HG03575 (cell line): ENCODE measurements at regions not wholly inside any gene's neighbourhood (a gene's known extent, or its start where the extent isn't known, plus 50 kb on each side); places are given as distances from the start of the nearest gene placed in this dataset.

ENCODE experiments used
- ATAC-seq: cut with Tn5 transposase; IDR thresholded peaks from one replicate; pipeline ENCODE4 v1.9.1; 2021; ENCODE audit not compliant: unreplicated experiment, insufficient number of reproducible peaks, low FRiP score; ENCODE audit errors: extremely low read depth

DNA sequence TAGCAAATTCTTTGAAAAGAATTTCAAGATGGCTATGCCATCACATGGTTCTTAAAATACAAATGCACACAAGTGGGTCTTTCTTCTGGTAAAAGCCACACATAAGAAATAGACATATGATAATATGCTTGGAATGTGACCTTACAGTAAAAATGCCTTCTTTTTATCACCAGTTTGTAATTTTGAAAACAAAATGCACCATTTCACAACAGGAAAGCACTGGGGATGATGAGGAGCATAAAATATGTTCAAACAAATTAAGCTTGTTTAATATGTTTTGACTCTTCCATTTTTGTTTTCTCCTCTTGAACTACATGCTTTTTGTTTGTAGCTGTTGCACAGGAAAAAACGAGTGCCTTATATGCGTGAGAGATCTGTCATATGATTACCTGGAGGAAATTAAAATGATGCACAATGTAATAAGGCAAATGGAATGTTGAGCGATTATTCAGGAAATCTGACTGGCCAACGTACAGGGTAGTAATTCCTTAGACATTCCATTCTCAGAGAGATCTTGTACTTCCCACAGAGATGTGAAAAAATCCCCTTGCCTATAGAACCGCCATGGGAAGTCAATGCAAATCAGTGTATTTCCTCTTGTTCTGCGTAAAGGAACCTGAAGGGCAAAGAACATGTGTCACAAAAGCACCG lies 911.6 kb downstream of the TFAP2A start:
- ATAC-seq, result no peak

DNA sequence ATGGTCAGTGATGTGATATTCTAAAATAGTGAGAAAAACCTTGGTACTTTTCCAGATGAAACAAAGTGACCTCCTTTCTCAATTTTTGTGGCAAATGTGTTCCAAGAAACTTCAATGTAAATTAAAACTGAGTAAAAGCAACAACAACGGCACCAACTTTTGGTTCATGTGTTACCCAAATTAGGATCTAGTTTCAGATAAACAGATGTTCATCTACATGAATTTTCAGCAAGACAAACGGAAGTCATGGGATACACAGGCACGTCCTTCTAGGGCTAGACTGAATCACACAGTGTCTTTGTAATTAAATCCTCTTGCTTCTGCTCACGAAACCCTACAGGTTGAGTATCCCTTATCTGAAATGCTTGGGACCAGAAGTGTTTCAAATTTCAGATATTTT lies 915.2 kb downstream of the TFAP2A start:
- no peak for ATAC-seq

DNA sequence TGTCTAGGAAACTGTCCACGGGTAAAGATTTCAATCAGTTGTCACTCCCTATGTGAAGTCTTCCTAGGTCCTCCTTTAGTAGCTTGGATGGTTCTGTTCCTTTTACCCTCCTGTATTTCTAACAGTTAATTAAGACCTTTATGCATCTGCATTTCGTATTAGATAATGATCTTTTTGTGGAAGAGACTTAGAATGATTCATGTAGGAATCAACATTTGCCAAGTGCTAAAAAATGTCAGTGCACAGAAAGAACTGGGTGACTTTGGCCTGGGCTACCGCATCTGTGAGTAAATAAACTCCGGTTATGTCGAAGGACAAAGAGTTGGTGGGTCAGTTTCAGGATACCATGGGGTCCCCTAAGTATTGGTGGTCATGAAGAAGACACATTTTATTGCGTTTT lies 918.0 kb downstream of the TFAP2A start:
- no peak for ATAC-seq

DNA sequence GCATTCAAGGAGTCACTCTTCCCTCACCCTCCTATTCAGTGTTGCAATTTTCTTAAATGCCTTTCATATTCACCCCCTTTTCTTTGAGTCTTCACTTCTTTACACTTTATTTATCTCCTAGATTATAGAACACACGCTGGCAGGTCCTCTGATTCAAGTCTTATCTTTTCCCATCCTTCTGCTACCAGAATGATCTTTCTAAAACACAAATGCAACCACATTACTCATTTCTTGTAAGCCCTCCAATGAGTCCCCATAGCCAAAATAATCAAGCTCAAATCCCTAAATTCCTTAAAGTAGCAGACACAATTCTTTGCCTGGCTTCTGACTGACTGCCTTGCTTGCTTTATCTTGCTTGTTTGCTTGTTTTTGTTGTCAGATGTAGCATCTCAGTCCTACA lies 920.0 kb downstream of the TFAP2A start:
- no peak for ATAC-seq

DNA sequence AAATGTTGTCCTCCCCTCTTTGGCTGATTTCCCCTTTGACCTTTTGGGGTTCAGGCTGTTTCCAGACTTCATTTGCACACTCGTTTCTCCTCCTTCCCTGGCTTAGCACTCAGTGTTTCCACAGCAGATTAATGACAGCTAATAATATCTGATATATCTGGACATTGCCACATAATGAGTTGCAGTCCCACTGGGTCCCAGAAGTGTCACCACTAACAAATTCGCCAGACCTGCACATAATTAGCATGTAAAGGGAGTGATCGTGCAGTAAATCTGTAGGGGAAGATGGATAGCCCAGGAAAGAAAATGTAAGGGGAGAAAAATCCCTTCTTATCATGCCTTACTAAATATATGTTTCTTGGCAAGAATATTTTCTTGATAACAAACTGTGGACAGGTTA lies 922.1 kb downstream of the TFAP2A start:
- no peak for ATAC-seq

DNA sequence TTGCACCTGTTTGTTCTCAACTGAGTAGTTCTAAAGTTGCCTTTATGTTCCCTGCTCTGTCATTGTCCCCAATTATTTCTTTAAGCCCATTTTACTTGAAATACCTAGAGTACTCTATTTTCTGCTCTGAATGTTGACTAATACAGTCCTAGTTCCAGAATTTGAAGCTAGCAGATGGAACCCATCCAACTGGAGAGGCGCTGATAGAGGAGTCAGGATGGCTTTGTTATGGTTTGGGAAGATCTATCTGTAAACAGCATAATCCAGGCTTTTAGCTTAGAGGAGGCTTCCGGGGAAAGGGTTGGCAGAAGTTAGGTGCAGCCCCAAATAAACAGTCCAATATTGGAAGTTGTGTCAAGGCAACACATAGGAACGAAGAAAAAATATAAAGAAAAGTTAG lies 927.7 kb downstream of the TFAP2A start:
- no peak for ATAC-seq

DNA sequence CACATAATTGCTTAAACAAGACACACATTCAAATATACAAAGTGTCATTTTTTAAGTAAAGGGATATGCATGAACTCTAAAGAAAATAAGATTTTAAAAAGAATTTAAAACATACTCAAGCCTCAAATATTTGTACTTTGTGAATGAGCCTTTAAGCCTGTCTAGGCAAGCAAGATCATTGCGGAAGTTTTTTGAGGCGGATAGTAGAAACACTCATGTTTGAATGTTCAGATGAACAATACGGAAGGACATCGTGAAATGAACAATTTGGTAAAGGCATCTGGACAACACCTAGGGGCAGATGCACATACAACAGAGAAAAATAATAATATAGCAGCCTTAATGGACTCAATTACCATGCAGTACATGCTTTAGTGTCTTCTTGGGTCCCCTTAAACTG lies 928.9 kb downstream of the TFAP2A start:
- no peak for ATAC-seq

DNA sequence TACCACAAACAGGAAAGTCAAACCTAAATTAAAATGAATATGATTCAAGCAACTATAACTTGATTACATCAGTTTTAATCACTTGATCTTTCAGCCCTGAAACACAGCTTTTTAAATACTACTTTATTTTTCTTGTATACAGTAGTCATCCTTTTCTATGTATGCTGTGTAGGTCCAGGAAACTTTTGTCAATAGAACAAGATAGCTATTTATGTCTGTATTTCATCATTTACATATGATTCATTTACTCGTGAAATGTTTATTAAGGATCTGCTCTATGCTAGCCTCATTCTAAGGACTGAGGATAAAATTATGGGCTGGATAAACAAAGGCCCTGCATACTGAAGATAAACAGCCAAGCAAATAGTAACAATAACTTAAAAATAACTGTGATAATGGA lies 930.2 kb downstream of the TFAP2A start:
- no peak for ATAC-seq

DNA sequence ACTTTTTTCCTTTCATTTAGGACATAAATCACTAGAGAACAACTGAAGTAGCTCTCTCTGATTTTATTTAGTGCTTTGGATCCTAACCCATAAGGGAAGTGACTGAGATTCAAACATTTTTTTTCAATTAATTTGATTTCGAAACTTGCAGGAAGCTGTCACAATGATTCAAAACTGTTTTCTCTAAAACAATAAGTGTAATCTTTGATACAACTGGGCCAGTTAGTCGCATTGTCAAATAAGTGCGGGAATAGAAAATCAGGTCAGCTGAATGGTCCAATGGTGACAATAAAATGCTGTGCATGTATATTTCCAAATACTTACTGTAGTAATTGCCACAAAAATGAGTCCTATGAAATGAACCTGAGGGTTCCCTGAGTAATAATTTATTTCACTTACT lies 930.8 kb downstream of the TFAP2A start:
- ATAC-seq, result no peak

DNA sequence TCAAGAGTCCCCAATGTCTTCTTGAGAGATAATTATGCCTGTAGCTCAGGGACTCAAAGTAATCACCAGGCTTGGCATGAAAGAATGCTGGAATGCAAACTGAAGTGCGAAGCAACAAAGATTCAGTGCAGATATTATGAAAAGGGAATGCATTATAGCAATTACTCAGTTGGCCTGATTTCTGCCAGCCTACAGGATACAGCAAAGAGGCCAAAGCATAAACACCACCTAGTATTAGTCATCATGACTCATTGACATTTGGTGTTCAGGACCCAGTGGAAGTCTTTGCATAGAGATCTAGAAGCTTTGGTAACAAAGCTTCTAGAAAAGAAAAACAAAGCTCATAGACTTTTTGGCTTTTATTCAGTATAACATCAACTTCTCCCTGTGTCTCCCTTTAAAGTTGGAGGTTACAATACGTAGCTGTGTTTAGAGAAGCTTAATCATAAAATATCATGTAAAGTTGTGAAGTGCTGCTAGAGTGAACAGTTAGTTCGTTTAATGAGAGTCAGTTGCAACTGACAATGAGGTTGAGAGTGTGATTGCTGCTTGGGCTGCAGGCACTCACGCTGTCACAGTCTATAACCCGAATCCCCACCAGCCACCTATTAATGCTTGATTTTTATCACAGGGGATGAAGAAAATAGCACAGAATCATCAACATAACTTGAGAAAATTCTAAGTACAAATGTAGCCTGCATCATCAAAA lies 932.7 kb downstream of the TFAP2A start:
- ATAC-seq, result no peak

DNA sequence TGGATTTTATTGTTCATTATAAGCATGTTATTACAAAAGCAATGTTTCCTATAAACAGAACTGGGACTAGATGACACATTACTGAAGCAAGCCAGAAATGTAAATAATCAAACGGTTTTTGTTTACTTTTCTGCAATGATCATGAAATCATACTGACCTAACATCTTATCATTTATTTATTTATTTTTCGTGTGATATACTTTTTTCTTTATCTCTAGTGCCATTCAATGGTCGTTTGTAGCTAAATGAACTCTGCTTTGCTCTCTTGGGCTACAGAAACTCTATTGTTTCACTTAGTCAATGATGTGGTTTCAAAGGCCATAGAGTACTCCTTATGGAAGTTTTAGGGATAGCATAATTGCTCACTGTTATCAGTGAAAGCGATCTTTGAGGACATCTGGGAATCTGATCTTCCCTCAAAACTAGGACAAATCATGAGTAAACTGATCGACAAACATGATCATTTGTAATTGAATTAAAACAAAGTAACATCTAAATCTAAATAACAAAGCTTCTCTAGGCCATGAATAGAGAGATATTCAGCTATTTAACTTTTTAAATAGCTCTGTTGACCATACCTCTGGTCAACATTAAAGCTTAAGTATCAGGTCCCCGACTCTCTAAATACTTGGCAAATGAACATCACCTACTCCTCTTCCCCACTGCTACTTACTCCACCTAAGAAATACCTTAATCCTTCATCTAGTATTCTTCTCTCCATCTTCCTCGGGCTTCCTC lies 933.4 kb downstream of the TFAP2A start:
- no peak for ATAC-seq

DNA sequence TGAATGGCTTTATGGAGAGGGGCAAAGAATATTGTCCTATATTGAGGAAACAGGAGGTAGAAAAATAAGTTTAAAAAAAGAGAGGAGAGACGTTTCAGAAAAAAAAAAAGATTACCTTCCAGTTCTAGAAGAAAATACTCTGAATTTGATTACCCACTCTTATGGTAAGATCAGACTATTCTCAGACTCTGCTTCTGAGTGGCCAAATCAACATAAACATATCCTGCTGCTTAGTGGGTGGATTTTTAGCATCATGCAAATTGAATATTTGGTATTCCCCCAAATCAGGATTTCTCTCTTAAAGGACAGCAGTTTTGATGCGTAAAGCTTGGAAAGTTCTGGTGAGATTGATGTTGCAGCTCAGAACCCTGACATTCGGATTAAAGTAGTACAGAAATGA lies 946.6 kb downstream of the TFAP2A start:
- ATAC-seq, result no peak

DNA sequence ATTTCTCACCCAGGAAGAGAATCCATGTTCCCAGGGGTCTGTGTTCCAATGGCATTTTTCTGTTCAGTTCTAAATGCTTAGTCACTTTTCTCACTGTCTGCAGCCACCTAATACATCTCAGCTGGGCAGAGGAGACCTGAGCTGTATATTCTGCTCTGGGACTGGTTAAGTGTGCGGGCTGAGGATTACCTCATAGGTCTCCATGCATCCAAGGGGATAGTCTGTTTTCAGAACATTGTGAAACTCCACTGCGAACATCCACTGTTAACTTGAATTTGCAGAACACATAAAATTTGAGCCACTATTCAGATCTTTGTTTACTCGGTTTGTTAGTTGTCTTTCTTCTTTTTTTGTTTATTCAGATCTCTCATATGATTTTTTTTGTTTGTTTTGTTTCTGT lies 947.1 kb downstream of the TFAP2A start:
- no peak for ATAC-seq

DNA sequence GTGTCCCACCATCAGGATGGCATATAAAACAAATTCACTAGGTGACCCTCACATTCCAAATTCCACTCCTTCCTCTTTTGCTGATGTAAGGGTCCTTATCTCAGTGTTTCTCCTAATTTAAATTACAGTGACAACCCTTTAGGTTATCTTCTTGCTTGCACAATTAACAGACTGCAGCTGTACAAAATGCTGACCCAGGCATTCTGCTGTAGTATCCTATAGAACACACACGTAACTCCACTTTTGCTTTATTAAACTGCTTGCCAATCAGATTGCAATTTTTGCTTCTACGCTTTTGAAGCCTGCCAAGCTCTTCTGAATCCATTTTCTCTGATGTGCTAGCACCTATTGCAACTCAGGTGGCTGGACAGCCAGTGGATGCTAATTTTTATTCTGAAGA lies 950.3 kb downstream of the TFAP2A start:
- ATAC-seq, result no peak

DNA sequence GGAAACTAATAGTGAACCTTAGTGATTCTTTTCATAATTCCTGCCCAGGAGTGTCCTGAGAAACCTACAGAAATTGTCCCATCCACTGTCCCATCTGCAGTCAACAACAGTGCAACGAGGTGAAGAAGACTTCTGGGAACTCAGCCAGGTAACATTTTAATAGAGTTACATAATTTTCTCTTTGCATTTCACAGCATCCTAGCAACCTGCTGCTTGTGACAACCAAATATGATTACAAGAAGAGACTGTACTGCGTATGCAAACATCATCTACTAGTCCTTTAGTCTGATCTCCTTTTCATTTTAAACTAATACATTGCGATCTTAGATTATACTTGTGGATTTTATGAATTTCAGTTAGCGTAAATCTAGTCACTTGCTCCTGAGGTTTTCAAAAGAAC lies 951.6 kb downstream of the TFAP2A start:
- ATAC-seq, result no peak

DNA sequence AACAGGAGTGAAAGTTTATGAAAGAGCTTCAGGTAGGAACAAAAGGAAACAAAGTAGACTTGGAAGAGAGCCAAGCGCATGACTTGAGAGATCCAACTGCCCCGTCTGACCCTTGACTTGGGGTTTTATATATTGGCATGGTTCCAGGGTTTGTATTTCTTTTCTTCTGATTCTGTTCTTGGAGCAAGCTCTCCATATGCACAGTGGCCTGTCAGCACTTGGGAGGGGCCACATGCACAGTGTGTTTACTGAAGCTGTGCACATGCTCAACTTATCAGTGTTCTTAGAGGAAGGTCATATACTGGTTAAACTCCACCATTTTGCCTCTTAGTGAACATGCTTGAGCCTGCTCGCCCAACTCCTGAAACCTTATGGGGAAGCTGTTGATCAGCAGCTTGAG lies 953.7 kb downstream of the TFAP2A start:
- ATAC-seq, result no peak

DNA sequence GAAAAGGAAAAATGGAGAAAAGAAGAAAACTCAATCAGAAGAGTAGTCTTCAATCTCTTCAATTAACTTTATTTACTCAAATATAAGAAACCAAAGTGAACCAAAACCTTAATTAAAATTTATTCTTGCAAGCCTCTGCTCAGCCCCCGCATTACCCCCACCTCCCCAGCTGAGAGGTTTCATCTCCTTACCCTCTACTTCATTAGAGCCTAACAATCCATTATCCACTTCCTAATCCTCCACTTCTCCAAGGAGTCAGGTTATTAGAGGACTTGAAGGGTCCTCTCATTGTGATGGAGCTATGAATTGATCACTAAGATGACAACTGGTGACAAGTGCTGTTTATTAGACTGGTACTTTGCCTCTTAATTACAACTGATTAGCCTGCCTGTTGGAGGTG lies 956.5 kb downstream of the TFAP2A start:
- no peak for ATAC-seq

DNA sequence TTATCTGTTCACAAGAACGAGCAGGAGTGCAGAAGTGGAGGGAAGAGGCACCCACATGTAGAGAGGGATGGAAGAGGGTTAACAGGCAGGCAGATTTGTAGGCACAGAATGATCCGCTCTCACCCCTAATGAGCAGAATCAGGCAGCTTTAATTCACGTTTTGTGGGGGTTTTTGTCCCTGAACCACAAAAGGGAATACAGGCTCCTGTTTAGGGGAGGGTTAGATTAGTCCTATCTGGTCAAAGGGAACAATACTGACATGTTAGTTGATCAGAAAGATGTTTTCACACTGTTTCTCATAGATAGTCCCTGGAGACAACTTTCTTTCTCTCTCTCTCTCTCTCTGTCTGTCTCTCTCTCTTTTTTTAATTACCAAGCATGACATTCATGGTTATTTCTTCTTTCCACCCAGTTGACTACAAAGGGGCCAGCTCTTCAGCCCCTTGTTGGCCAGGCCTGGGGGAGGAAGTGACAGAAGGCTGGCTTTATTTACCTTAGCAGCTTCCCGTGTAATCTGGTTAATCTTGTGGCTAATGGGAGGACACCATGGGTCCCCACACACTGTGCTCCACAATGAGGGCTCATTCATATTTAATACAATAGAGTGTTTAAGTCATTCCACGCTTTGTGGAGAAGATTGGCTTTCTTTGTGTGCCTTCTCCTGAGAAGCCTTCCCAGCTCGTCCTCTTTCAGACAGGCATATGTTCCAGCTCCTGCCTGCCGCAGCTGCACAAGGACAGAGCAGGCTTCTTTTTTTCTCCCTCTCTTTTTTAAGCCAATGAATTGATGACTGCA lies 958.8 kb downstream of the TFAP2A start:
- no peak for ATAC-seq

DNA sequence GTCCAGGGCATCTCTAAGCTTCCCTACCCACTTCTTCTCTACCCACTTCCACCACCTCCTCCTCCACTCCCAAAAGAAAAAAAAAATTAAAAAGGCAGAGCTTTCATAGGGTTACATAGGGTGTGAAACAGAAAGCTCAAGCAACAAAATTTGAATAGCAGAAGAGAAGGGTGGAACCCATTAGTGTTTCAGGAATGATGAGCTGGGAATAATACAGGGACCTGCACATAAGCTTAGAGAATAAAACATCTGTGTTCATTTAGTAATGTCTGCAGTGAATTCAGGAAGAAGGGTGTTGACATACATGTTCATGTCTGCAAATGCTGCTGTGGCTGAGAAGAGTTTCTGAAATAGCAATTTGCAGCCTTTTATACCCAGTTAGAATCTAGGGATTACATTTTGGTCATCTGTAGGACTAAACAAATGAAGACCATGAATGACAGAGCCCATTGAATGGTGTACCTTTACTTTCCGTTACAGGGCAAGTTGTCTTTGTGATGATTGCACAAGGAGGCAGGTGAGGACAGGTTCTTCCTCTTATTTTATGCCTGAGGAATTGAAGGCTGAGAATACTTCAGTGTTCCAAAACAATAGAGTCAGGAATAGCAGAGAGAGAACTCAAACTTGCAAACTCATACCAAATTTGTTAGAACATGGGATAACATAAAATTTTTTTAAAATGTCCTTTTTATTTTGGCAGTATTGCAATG lies 975.1 kb downstream of the TFAP2A start:
- ATAC-seq, result no peak
